ENCODE measurements at regions not wholly inside any gene's neighbourhood (a gene's known extent, or its start where the extent isn't known, plus 50 kb on each side); places are given as distances from the start of the nearest gene placed in this dataset.

GRCh38 chr22:27329131-27329850 lies 472.3 kb downstream of the MN1 start:
- no peak for DNase-seq

DNA sequence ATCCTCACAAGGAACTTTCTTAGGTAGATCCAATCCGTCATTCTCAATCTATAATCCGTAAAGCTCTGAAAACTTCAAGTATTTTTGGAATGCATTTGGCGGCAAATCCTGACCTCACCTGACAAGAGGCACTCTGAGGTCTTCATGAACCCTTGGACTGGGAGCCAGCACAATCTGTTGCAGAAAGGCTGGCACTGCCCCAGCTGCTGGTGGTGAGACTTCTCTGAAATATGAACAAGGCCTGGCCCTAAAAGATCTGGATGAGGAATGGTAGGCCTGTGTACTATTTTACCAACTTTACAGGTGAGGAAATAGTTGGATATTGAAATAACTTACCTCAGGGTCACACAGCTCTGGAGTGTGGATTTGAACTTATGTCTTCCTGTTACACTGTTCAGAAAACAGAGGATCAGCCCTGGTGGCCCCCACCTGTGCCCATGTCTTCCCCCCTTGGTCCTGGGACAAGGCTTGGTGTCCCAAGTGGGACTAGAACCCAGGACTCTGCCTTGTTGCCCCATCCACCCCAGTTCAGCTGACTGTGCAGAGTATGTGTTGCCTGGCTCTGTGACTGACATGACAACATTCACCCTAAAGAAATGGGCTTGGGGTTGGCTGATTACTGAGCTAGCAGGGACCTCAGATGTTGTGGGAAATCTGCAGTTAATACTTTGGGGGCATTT lies 471.4 kb downstream of the MN1 start:
- no peak for DNase-seq

DNA sequence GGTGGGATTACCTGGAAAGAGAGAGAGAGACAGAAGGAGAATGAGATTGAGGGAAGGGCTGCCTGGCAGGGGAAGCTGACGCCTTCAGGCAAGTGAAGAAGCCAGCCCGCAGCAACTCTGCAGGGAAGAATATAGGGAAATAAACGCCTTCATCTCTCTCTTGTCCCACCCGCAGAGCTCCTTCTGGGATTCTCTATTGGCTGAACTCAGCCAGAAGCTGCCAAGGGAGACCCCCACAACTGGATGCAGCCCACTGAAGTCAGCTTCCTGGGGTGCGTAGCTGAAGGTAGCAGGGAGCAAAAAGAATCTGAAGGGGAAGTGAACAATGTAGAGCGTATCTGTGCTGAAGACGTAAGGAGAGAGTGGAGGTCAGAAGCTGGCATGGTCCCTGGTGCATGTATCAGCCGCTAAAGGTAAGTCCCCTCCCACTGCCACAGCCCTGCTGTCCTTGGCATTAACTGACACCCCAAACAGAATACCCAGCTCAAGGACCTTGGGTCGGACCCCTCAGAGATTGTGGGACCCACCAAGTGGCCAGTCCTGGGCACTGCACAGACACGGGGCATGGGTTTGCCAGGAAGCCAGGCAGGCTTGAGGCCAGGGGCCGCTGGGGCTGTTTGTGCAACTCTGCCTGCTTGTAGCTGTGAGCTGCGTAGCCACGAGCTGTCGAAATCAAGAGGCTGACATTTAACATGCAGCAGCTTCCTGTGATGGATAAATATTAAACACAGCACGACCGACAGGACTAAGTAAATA lies 469.9 kb downstream of the MN1 start:
- DNase-seq, result no peak

- no peak for DNase-seq
These were observed 466.4 kb downstream of the MN1 start for GRCh38 chr22:27335102-27335660.

DNA sequence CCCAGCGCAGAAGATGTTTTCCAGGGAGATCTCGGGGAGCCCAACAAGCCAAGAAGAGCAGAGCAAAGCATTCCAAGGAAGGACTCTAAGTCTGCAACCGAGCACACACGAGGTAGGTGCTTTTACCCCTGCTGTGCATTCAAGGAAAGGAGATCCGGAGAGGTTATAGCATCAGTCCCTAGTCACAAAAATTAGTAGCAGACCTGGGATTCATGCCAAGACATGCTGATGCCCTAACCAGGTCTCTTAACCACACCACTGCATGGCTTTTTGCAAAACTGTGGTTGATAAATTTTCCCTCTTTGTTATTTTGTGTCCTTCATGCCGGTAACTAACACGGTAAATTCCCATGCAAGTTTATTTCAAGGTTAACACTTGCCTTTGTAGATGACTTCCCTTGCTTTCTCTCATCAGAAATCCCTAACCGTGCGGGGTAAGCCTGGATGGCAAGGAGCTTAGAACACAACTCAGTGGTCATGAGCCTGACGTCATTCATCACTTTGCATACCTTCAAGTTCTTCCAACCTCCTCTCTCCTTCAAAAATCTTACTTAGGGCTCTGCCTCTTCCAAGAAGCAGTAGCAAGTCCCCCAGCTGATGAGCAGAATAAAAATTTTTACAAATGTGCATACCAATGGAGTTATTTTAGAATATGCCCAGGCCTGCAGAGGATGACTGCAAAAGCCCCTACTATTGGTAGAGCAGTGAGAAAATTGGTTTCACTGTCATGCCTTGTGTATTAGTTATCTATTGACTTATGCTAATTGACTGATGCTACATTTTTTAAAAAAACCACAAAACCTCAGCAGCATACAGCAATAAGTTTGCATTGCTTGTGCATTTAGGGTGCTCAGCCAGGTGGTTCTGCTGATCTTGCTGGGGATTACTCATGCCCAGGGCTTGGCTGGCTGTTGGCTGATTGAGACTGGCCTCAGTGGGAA lies 465.1 kb downstream of the MN1 start:
- DNase-seq, result no peak

DNA sequence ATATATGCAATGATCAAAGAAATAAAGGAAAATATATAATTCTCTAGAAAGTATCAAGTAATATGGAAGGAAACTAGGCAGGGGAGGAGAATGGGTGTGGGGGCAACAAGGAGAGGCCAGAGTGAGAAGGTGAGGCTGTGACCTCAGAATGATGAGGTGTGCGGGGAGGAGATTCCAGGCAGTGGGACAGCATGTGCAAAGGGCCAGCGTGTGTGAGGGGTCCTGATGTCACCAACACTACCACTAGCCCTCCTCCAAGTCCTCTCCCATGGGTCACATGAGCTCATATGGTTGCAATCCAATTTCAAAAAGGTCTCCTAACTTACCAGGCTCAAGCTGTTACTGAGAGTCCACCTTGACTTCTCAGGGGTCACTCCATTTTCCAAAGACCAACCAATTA lies 463.9 kb downstream of the MN1 start:
- no peak for DNase-seq

- DNase-seq, result no peak
These were observed 461.5 kb downstream of the MN1 start for GRCh38 chr22:27340047-27340446.

GRCh38 chr22:27344546-27344945 lies 457.0 kb downstream of the MN1 start:
- DNase-seq, result no peak

- DNase-seq, result no peak
These were observed 455.9 kb downstream of the MN1 start for GRCh38 chr22:27345691-27346090.

GRCh38 chr22:27347951-27348350 lies 453.6 kb downstream of the MN1 start:
- DNase-seq, result no peak

DNA sequence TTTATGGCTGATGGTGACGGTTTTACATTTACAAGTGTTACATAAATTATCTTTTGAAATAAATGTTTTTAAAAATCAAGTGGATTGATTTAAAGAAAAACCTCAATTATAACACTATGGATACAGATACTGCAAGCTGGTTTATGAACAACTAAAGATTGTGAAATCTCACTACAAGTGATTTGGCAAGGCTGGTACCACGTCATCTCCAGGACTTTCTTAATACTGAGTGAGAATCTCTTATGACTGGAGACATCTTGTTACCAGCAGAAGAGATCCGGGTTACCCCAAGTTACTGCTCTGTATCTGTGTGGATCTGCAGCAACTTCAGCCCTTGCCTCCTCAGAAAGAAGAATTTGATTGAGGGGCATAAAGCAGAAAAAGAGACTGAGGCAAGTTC lies 452.9 kb downstream of the MN1 start:
- no peak for DNase-seq

DNA sequence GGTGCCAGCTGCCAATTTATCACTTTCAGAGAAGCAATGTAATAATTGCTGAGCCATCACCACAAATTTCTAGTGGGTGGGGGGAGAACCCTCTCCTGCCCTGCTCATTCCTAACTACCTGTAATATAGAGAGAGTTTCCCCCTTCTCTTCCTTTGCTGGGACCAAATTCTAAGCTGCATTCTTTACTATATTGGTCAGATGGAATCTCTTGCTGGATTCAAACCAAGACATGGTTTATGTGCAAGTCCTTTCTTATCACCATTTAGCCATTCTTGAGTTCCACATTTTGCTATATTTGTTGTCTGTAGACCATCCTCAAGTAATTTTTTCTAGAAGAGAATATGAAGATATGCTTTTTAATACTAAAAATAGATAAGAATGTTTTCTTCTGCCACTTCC lies 452.1 kb downstream of the MN1 start:
- no peak for DNase-seq

DNA sequence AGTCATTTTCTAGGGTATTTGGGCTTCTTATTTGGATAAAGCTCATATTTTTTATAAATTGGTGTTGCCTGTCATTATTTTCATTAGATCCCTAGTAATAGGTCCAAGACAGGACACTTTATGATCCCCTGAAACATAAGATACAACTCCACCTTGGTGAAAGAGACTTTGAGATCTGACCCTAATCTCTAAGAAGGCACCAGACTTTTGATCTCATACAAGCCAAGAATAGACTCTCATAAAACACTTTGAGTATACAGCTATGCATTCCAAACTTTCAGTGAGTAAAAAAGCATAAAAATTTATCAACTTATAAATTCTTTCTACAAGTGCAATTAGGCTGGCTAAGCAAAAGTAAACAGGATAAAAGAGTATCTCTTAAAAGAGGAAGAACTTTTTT lies 451.2 kb downstream of the MN1 start:
- no peak for DNase-seq

- DNase-seq, result no peak
These were observed 449.1 kb downstream of the MN1 start for GRCh38 chr22:27352426-27352825.

- DNase-seq, result no peak
These were observed 443.3 kb downstream of the MN1 start for GRCh38 chr22:27358096-27358870.

- peak; percentile 5 for DNase-seq
These were observed 431.3 kb downstream of the MN1 start for GRCh38 chr22:27370269-27370668.

- no peak for DNase-seq
These were observed 430.6 kb downstream of the MN1 start for GRCh38 chr22:27370987-27371386.

GRCh38 chr22:27372364-27372763 lies 429.2 kb downstream of the MN1 start:
- no peak for DNase-seq

DNA sequence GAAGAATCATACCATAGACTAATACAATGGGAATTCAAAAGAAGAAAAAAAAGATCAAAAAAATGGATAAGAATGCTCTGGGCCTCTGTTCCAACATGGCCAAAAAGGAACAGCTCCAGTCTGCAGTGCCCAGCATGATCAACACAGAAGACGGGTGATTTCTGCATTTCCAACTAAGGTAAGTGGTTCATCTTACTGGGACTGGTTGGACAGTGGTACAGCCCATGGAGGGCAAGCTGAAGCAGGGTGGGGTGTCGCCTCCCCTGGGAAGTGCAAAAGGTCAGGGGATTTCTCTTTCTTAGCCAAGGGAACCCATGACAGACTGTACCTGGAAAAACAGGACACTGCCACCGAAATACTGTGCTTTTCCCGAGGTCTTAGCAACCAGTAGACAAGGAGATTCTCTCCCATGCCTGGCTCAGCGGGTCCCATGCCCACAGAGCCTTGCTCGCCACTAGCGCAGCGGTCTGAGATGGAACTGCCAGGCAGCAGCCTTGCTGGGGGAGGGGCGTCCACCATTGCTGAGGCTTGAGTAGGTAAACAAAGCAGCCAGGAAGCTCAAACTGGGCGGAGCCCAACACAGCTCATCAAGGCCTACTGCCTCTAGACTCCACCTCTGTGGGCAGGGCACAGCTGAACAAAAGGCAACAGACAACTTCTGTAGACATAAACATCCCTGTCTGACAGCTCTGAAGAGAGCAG lies 428.4 kb downstream of the MN1 start:
- no peak for DNase-seq

DNA sequence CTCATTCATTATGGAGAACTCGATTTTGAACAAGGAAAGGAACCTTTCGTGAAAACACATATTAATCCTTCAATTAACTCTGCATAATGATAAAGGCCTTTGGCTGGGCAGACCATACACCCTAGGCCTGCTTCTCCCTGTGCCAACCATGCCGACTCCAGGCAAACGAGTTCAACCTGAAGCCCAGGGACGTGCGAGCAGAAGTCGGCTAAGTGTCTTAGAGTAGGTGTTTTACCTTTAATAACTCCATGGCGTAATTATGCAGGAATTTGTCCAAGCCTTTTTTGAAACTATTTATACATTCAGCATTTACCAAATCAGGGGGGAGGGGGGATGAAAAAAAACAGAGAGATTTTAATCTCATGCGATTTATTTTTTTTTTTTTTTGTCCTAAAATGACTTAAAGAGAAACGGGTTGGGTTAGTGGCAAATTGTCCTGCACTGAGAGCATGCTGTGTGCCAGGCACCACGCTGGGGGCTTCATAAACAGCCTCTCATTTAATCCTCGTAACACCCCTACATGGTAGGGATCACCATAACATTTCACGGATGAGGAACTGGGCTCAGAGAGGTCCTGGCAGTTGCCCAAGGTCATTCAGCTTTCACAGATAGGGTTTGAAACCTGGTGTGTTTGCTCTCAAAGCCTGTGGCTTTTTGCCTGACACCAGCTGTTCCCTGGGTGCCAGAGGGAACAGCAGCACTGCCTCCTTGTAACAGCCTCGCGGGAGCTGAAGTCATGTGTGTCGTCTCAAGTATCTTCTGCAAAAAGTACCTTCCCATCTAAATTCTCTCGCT lies 423.9 kb downstream of the MN1 start:
- no peak for DNase-seq

Measured in stimulated activated CD4-positive, alpha-beta T cell treated with anti-CD3 and anti-CD28 coated beads, Interleukin-1b, Interleukin-23, amount 100 ng/mL, for 48 hours (primary cell).